ENCODE measurements at regions not wholly inside any gene's neighbourhood (a gene's known extent, or its start where the extent isn't known, plus 50 kb on each side); places are given as distances from the start of the nearest gene placed in this dataset.

DNA sequence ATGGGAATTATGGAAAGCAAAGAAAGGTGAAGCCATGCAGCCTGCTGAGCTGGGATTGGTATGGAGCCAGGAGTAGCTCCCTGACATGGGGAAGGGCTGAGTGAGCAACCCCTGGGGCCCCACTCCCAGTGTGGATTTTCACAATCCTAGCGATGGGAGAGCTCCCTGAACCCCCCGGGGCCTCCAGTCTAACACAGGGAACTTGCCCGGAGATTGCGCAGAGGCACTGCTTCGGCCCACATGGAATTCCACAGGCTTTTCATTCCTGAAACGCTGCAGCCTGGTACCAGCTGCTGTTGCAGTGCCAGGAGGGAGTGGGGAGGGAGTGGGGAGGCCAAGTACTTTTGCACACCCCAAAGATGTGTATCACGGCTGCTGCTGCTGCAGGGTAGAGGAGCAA is 110.4 kb upstream of the C21orf91 start:
- TF ChIP-seq, protein P1, sequence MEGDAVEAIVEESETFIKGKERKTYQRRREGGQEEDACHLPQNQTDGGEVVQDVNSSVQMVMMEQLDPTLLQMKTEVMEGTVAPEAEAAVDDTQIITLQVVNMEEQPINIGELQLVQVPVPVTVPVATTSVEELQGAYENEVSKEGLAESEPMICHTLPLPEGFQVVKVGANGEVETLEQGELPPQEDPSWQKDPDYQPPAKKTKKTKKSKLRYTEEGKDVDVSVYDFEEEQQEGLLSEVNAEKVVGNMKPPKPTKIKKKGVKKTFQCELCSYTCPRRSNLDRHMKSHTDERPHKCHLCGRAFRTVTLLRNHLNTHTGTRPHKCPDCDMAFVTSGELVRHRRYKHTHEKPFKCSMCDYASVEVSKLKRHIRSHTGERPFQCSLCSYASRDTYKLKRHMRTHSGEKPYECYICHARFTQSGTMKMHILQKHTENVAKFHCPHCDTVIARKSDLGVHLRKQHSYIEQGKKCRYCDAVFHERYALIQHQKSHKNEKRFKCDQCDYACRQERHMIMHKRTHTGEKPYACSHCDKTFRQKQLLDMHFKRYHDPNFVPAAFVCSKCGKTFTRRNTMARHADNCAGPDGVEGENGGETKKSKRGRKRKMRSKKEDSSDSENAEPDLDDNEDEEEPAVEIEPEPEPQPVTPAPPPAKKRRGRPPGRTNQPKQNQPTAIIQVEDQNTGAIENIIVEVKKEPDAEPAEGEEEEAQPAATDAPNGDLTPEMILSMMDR (IDR thresholded peaks at IDR 0.05) = no peak
- no peak for TF ChIP-seq POLR2A (IDR thresholded peaks at IDR 0.05)
- no peak for DNase-seq
- no peak overlapping the region for H3K4me3 ChIP-seq
- H3K27ac ChIP-seq = no peak overlapping the region
- H3K36me3 ChIP-seq = no peaks in the 10 kb centered on the region
- H3K9me3 ChIP-seq = no peaks in the 10 kb centered on the region
- H3K27me3 ChIP-seq = no peaks in the 10 kb centered on the region
- H3K4me1 ChIP-seq = no peaks in the 10 kb centered on the region

DNA sequence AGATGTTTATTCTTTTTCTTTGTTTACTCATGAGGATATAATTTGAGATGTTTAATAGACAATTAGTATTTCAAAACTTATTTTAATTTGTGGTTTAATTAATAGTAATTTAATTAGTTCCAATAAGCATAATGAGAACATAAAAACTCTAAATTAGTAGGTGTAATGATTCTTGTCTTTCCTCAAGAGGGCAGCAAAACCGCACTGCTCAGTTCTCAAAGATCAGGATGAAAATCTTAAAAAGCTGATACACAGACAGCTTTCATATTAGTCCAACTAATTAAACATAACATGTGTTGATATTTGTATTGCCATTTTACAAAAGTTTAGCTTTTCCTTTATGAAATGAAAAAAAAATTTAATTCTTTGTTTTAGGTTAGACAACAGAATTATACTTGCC is 106.7 kb upstream of the C21orf91 start:
- H3K27me3 ChIP-seq = no peaks in the 10 kb centered on the region
- H3K9me3 ChIP-seq = no peaks in the 10 kb centered on the region
- TF ChIP-seq, protein P1 (IDR thresholded peaks at IDR 0.05) = peak in 1 of 6 experiments; percentile 11
- no peak for TF ChIP-seq POLR2A (IDR thresholded peaks at IDR 0.05)
- no peaks in the 10 kb centered on the region for H3K4me1 ChIP-seq
- DNase-seq = no peak
- no peak overlapping the region for H3K4me3 ChIP-seq
- H3K36me3 ChIP-seq = no peaks in the 10 kb centered on the region
- no peak overlapping the region for H3K27ac ChIP-seq

DNA sequence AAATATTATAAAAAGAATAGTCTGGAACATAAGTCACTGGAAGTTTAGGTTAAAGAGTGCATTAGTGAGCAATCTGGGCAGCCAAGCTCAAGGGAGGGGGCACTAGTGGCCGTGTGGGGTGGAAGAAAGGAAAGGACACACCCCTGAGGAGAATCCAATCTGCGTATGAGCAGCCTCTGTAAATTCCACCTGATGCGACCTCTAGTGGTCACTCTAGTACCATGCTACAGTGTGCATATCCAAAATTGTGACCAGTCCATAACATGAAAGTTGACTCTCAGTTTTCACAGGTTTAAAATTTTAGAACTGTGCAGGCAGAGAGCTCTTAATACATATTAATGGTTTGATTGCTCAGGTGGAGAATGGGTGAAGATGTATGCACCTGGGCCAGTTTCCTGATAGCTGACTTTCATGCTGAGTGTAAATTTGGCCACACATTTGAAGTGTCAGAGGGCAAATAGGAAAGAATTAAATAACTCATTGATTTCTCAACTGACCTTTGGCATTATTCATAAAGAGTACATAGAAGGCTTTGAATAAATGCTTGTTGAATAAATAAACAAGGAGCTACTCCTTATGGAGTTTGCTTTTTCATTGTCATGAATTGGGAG is 105.9 kb upstream of the C21orf91 start:
- H3K36me3 ChIP-seq = no peaks in the 10 kb centered on the region
- TF ChIP-seq POLR2A (IDR thresholded peaks at IDR 0.05) = no peak
- TF ChIP-seq, protein P1 (IDR thresholded peaks at IDR 0.05) = peak; percentile 49 to 84 (median 64)
- no peak overlapping the region for H3K4me3 ChIP-seq
- no peaks in the 10 kb centered on the region for H3K27me3 ChIP-seq
- no peaks in the 10 kb centered on the region for H3K9me3 ChIP-seq
- peak in 2 of 3 donors; percentile 35 to 73 for DNase-seq
- H3K27ac ChIP-seq = no peak overlapping the region
- no peaks in the 10 kb centered on the region for H3K4me1 ChIP-seq

DNA sequence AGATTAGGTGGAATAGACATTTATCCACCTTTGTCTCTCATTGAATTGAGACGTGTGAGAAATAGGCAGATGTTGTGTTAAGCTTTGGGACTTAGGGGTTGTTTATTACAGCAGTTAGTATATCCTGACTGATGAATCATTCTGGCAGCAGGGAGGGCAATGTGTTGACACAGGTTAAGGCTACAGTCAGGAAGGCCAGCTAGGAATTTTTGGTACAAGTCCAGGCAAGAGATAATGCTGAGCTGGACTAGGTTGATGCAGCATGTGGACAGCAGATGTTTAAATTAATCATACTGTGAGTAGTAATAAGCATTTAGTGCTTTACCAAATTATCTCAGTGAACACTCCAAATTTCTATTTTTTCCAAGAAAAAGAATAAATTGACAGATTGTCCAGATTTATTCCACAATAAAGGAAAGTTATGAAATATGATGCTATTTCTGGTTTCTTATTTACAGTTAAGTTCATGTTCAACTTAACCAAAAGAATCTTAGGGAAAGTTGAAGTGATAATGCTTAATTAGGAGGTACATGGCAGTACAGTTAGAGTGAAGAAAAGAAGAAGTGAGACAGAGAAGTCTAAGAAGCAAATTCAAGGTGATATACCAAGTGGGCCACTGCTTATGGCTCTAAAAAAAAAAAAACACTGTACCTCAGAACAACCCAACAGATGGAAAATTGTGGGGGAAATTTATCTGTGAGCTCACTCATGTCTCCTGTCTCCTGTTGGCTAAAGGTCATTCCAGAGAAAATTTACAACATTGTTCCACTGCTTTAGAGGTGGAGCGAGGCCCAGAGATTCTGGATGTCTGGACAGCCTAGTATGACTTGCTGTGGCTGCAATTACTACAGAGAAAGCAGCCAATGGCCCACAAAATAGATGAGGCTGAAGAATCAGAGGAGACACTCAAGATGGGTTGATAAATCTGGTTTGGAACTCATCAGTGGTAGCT is 102.7 kb upstream of the C21orf91 start:
- Histone ChIP-seq H3K4me3 (no peak overlapping the region), H3K9me3 (no peaks in the 10 kb centered on the region), H3K4me1 (no peaks in the 10 kb centered on the region), H3K36me3 (no peaks in the 10 kb centered on the region), H3K27me3 (no peaks in the 10 kb centered on the region), H3K27ac (no peak overlapping the region)
- TF ChIP-seq, protein P1 (IDR thresholded peaks at IDR 0.05) = no peak
- no peak for TF ChIP-seq POLR2A (IDR thresholded peaks at IDR 0.05)
- DNase-seq = no peak

DNA sequence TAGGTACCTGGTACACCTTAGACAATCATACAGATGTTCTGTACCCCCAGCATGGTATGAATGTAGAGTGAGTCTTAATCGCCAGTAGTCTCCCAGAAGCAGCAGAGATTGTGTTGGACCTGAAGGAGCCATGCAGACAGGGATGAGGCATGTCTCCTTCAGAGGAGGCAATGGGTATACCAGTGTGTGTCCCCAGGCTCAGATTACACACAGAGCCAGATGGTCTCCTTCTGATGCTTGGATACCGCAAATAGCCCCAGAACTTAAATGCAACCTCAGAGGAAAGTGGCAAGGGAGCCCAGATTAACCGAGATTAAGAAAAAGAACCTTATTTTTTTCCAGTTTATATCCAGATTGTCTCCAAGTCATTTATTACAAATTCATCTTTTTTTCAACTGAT is 96.8 kb upstream of the C21orf91 start:
- TF ChIP-seq, protein P1 (IDR thresholded peaks at IDR 0.05) = no peak
- TF ChIP-seq POLR2A (IDR thresholded peaks at IDR 0.05) = no peak
- H3K4me1 ChIP-seq = no peaks in the 10 kb centered on the region
- H3K9me3 ChIP-seq = no peaks in the 10 kb centered on the region
- H3K27me3 ChIP-seq = no peaks in the 10 kb centered on the region
- H3K27ac ChIP-seq = no peak overlapping the region
- H3K4me3 ChIP-seq = no peak overlapping the region
- no peak for DNase-seq
- H3K36me3 ChIP-seq = no peaks in the 10 kb centered on the region

Data from Peyer's patch (tissue), 4 donors.